ENCODE measurements at regions not wholly inside any gene's neighbourhood (a gene's known extent, or its start where the extent isn't known, plus 50 kb on each side); places are given as distances from the start of the nearest gene placed in this dataset.

DNA sequence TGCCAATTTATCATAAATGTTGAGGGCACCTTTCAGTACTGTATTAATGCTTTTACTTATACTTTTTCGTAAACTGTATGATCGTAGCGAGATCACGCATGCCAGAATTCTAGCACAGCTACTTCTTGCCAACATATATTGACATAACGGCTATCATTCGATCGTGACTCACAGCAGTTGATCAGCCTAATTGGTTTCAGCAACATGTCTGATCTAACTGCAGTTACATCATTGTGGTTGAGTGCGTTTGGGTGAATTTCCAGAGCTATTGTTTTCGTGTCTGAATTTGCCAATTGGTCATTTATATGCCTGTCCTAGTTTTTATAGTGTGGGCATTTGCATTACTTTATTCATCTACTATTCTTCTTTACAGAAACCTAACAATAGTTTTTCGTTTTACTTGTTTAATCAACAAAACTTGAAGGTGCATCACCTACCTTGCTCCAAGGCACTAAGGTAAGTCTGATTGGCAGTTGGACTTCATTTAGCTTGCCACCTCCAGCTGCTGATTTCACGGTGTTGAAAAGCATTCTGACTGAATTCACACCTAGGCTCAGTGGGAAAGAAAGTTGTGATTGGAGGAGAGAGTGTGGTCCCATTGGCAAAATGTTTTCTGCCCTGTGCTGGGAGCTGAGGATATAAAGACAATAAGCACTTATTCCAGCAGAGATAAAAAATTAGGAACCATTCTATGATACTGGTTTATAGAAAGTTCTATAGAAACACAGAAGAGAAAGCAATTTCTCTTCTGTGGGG, 120.9 kb upstream of the RGMA start:
- no peak for TF ChIP-seq POLR2A (IDR thresholded peaks at IDR 0.05)
- no peak for TF ChIP-seq CTCF (IDR thresholded peaks at IDR 0.05 in 8 of 11, conservative IDR thresholded peaks at IDR 0.05 in 3 of 11)
- TF ChIP-seq POLR2AphosphoS5 (IDR thresholded peaks at IDR 0.05), result no peak

All from spleen (tissue), 7 donors.